Calu3 (cell line): ENCODE measurements at regions not wholly inside any gene's neighbourhood (a gene's known extent, or its start where the extent isn't known, plus 50 kb on each side); places are given as distances from the start of the nearest gene placed in this dataset.

Experiments
- BruUV-seq: library from RNA; stranded (reverse); fragments of 400-500 nt; replicated peaks from 2 replicates; lab custom pipeline; 2021; lab: Mats Ljungman, UMichigan
- CTCF ChIA-PET: fragments of 300-600 bp; sonication (Branson Sonifier 250); formaldehyde crosslinking; loops from one replicate; lab custom pipeline; 2022; ENCODE audit warnings: antibody characterized with exemption; lab: Charles Lee
- DNase-seq: peaks from one replicate; pipeline ENCODE4 v3.0.0; 2022
- H3K27ac Mint-ChIP-seq: one replicate; pipeline ENCODE4 v1.8.0; 2022; ENCODE audit warnings: mixed read lengths; ENCODE audit not compliant: unreplicated experiment
- H3K27me3 Mint-ChIP-seq: one replicate; pipeline ENCODE4 v1.8.0; 2022; ENCODE audit warnings: mixed read lengths; ENCODE audit not compliant: unreplicated experiment
- H3K36me3 Mint-ChIP-seq: one replicate; pipeline ENCODE4 v1.8.0; 2022; ENCODE audit warnings: mild to moderate bottlenecking, moderate library complexity, mixed read lengths; ENCODE audit not compliant: insufficient read depth, unreplicated experiment
- H3K4me1 Mint-ChIP-seq: one replicate; pipeline ENCODE4 v1.8.0; 2022; ENCODE audit warnings: mild to moderate bottlenecking, low read depth, mixed read lengths; ENCODE audit not compliant: unreplicated experiment
- H3K4me3 Mint-ChIP-seq: one replicate; pipeline ENCODE4 v1.8.0; 2022; ENCODE audit warnings: mild to moderate bottlenecking, low read depth, moderate library complexity, mixed read lengths; ENCODE audit not compliant: unreplicated experiment
- H3K9me3 Mint-ChIP-seq: one replicate; pipeline ENCODE4 v1.8.0; 2022; ENCODE audit warnings: low read depth, mixed read lengths; ENCODE audit not compliant: unreplicated experiment
- CTCF ChIP-seq: fragments of 200-600 bp; IDR thresholded peaks from one replicate; pipeline ENCODE4 v1.8.0; 2022; ENCODE audit warnings: antibody characterized with exemption; ENCODE audit not compliant: unreplicated experiment
- intact Hi-C: fragments of 100-400 bp; cut with micrococcal nuclease; formaldehyde crosslinking; loops from one replicate; pipeline ENCODE4 v1.10.0; 2022; ENCODE audit not compliant: unreplicated experiment

- BruUV-seq: no TSS peak
- intact Hi-C loops: no loop called here
Measured at GRCh38 chr1:14522926-14523241, 75.6 kb upstream of the KAZN start.

DNA sequence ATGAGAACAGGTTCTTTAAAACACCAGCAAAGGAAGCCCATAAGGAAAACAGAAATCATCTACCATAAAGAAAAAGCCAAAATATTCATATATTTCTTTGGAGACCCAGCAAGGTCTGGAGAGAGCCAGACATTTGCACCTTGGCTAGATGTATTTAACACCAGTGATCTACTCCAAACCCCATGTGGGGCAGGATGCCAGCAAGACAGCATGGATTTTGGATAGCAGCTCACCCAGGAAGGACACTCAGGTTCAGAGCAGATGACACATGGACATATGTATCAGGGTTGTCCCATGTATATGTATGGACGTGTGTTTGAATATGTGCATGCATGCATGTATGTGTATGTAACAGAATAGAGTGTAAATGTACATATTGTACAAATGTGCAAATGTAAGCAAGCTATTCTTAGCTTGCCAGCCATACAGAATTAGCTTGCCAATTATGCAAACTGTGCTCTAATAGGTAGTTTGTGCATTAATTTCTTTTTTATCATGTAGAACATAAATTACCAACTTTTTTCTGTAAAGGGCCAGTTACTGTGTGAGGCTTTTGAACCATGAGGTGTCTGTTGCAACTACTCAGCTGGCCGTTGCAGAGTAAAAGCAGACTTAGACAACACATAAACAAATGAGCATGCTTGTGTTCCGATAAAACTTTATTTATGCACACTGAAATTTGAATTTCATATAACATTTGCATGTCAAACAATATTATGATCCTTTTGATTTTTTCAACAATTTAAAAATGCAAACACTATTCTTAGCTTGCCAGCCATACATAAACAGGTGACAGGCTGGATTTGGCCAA lies 73.5 kb upstream of the KAZN start:
- TF ChIP-seq CTCF: no peak
- Mint-ChIP-seq H3K27me3 (peaks cover 16% of the 10 kb centered on the region), H3K27ac (no peak overlapping the region), H3K36me3 (no peaks in the 10 kb centered on the region), H3K4me3 (no peak overlapping the region), H3K9me3 (peaks cover 8% of the 10 kb centered on the region), H3K4me1 (no peaks in the 10 kb centered on the region)
- intact Hi-C loops: no loop called here
- CTCF ChIA-PET: no interaction called here
- BruUV-seq: no TSS peak
- no peak for DNase-seq

More at GRCh38 chr1:14522926-14523241, 75.6 kb upstream of the KAZN start:
- H3K27me3 Mint-ChIP-seq: peaks cover 18% of the 10 kb centered on the region
- peaks cover 4% of the 10 kb centered on the region for H3K9me3 Mint-ChIP-seq
- no peaks in the 10 kb centered on the region for H3K4me1 Mint-ChIP-seq
- no peak overlapping the region for H3K27ac Mint-ChIP-seq
- no peak overlapping the region for H3K4me3 Mint-ChIP-seq
- CTCF ChIA-PET: interaction anchor here (0.7 kb wide), 1 partner anchor 77 kb away, joined by 3 read pairs; no protein-coding TSS in a partner anchor
- no peak for DNase-seq
- TF ChIP-seq CTCF: no peak
- H3K36me3 Mint-ChIP-seq: no peaks in the 10 kb centered on the region

- BruUV-seq: no TSS peak
- no peak for TF ChIP-seq CTCF
- H3K4me3 Mint-ChIP-seq: no peak overlapping the region
- H3K4me1 Mint-ChIP-seq: no peaks in the 10 kb centered on the region
- no peak for DNase-seq
- peaks cover 10% of the 10 kb centered on the region for H3K27me3 Mint-ChIP-seq
- H3K36me3 Mint-ChIP-seq: no peaks in the 10 kb centered on the region
- no peak overlapping the region for H3K27ac Mint-ChIP-seq
- CTCF ChIA-PET: no interaction called here
- peaks cover 4% of the 10 kb centered on the region for H3K9me3 Mint-ChIP-seq
- intact Hi-C loops: no loop called here
Measured at GRCh38 chr1:14529475-14529874, 69.0 kb upstream of the KAZN start.

DNA sequence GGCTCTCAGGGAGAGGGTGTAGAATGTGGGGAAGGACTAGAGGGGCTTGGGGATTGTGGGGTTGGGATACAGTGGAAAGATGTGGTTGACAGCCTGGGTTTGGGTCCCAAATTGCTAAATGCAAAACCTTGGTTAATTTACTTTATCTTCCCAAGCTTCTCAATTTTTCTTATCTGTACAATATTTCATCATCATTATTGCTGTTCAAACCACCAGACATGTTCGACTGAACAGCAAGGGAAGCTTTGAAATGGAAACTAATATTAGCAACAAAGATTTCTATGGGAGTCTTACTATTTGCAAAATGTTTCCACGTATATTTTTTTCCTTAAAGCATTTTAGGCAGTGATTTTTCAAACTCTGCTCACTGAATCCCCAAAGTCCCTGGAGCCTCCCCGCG lies 67.0 kb upstream of the KAZN start:
- DNase-seq: no peak
- BruUV-seq: no TSS peak
- Mint-ChIP-seq H3K4me3 (no peak overlapping the region), H3K27ac (no peak overlapping the region), H3K4me1 (no peaks in the 10 kb centered on the region), H3K27me3 (peaks cover 19% of the 10 kb centered on the region), H3K36me3 (no peaks in the 10 kb centered on the region), H3K9me3 (peaks cover 8% of the 10 kb centered on the region)
- TF ChIP-seq CTCF: no peak
- CTCF ChIA-PET: no interaction called here
- intact Hi-C loops: no loop called here
